Stimulated activated naive CD4-positive, alpha-beta T cell (primary cell): ENCODE measurements at regions not wholly inside any gene's neighbourhood (a gene's known extent, or its start where the extent isn't known, plus 50 kb on each side); places are given as distances from the start of the nearest gene placed in this dataset.
"Not testable (repeated sequence)": the region's sequence is repeated elsewhere in the genome, so short reads cannot be mapped to it uniquely, and the experiment has no call there.

ENCODE experiments used
- DNase-seq, 6 experiments: peaks; one replicate each; lab custom pipeline; 2025; lab: John Stamatoyannopoulos, UW

DNA sequence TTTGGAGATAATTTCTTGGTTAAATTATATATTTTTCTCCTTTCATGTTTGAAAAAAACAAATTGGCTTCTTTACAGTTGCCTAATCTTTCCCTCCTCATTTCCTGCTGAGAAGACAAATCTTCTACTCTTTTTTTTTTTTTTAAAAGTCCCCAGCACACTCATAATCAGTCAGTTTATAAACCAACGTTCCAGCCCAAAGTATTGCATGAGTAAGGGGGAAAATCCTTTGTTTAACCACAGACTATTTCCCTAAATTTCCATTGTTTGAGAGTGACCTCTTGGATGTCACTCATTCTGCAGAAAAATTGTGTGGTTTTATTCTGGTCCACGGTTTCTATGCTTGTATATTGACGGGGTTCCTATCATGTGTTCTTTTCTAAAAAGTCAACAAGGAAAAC, 55.1 kb upstream of the TLR4 start:
- no peak for DNase-seq

DNA sequence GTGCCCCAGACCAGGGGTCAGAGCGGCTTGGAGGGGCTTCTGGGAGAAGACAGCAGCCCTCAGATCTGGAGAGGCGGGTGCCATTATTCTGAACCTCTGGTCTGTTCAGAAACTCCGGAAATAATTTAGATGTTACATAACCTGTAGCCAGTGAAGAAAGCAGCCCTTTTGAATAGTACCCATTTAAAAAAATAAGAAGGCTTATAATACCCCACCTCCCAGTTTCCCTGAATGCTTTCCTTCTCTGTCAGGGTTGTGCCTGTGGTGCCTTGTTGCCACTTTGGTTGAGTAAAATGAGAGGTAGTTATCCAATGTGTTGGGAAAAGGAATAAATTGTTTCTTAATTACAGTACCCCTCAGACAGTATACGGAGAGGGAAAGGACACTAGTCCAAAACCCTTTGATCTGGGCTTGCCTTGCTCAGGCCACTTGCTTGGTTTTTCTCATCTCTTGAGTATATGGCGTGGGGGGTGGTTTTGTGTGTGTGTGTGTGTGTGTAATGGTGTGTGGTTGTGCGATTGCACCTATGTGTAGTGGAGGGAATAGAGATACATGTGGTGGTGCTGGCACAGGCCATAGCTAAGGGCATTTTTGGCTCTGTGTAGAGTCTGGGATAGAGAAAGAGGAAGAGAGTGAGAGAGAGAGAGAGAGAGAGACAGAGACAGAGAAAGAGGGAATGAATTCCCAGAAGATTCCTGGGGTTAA, 59.1 kb upstream of the TLR4 start:
- no peak for DNase-seq

DNA sequence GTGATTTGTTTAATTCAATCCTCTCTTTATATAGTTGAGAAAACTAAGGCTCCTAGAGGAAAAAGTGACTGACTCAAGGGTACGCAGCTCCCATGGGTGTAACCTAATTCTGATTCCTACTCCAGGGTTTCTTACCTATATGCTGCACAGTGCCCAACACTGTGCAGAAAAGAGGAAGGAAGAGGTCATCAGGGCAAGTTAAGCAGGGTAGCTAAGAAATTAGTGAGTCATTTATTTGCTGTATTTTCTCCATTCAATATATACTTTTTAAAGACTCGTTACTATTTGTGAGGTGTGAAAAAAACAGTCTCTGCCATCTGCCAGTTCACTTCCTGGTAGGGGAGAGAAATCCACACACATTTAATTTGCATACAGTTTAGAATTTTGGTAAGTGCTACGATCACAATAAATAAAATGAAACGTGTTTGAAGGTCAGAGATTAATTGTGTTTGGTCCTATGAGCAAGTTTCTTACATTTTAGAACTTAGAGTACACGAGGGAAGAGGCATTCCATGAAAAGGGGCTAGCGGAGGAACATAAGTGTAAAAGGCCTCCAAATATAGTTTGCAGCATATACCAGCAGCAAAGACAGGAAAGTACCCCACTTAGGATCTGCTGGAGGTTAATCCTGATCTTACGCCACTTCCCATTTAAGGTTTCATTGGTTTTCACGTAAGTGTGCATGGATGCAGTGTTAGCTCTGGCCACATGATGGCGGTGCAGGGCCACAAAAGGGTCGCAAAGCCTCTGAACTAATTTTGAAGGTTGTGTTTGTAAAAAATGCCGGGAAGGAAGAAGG, 59.9 kb upstream of the TLR4 start:
- peak in 4 of 6 experiments; percentile 6 to 20 (median 14) for DNase-seq

DNA sequence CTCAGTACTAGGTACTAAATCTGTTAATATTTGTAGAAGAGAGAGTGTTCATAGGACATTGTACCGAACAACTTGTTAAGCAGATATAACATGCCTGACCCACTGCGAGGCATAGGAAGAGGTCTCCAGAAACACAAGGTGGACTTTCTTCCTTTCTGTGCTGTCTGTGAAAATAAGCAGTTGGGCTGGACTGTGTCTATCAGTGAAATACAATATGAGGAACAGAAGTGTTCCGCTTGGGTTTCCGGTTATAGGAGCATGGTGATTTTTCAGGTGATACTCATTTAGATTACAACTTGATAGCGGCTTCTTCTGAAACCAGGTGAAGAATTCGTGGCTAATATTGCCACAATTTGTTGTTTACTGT, 60.9 kb upstream of the TLR4 start:
- DNase-seq = no peak

DNA sequence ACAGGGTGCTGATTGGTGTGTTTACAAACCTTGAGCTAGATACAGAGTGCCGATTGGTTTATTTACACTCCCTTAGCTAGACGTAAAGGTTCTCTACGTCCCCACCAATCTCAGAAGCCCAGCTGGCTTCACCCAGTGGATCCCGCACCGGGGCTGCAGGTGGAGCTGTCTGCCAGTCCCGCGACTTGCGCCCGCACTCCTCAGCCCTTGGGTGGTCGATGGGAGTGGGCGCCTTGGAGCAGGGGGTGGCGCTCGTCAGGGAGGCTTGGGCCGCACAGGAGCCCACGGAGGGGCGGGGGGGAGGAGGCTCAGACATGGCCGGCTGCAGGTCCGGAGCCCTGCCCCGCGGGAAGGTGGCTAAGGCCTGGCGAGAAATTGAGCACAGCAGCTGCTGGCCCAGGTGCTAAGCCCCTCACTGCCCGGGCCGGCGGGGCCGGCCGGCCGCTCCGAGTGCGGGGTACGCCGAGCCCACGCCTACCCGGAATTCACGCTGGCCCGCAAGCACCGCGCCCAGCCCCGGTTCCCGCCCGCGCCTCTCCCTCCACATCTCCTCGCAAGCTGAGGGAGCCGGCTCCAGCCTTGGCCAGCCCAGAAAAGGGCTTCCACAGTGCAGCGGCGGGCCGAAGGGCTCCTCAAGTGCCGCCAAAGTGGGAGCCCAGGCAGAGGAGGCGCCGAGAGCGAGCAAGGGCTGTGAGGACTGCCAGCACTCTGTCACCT, 61.5 kb upstream of the TLR4 start:
- DNase-seq = not testable (repeated sequence)

DNA sequence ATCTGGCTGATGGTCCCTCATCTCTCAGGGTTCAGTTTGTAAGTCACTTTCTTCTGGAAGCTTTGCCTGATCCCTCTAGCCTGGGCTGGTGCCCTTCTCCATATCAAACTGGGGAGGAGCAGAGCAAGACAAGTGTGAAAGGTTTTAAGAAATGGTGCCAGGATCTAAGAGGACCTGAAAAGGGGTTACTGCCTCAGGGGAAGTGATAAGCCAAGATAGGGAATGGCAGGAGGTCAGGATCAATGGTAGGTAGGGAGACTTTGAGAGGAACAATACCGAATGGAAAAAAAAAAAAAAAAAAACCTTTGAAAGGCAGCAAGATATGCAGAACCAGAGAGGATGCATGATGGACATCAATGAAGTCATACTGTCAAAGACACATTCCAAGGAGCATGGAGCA, 67.5 kb upstream of the TLR4 start:
- DNase-seq = no peak

DNA sequence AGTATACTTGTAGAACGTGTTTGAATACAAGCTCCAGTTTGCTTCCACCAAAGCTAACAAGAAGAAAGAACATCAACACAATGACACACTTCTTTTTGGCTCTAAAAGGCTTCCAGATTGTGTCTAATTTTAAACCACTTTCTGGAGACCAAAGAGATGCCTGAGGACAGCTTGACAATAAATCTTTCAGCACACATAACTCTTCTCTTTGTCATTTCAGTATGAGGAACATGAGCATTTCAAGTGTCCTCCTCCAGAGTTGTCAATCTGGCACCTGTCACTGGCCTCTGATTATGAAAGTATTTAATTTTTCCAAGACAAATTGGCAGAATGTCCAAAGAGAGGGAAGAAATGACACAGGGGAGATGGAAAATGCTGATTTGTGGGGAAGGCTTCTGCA, 79.0 kb upstream of the TLR4 start:
- no peak for DNase-seq

DNA sequence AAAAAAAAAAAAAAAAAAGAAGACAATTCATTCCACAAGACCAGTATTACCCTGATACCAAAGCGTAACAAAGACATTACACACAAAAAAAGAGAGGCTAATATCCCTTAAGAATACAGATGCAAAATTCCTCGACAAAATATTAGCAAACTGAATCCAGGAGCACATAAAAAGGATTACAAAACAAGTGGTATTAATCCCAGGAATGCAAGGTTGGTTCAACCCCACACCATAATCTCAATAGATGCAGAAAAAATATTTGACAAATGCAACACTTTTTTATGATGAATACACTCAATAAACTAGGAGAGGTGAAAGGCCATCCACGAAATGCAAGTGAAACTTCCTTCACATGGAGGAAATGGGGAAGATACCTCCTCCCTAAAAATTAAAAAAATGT, 80.1 kb upstream of the TLR4 start:
- no peak for DNase-seq

DNA sequence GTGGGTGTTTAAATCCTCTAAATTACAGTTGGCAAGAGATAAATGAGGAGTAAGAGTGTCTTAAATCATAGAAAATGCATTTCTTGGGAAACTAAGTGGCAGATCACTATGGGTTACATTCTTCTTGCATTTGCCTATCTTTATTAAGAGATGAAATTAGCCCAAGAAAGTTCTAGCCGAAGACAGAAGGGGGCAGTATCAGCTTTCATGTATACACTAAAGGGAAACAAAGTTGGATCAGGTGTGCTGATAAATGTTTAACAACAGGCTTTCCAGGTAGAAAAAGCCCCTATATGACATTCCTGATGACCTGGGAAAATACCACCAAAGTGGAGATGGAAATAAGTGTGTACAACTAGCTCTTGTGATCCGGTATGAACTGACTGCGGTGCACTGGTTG, 81.9 kb upstream of the TLR4 start:
- no peak for DNase-seq

DNA sequence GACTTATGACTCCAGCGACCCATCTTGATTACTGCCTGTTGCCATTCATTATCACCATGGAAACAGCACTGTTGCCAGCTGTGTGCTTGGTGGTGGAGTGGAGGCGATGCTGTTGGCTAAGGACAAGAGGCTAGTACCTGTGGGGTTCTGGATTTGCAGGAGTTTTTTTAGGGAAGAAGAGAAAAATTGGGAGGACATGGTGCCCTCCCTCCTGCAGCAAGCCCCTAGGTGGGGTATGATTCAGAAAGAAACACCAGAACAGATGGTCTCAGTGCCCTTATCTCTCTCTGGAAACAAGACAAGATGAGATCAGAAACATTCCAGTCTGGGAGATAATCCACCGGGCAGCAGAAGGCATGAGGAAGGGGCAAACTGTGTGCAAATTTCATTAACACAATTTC, 87.8 kb upstream of the TLR4 start:
- no peak for DNase-seq

DNA sequence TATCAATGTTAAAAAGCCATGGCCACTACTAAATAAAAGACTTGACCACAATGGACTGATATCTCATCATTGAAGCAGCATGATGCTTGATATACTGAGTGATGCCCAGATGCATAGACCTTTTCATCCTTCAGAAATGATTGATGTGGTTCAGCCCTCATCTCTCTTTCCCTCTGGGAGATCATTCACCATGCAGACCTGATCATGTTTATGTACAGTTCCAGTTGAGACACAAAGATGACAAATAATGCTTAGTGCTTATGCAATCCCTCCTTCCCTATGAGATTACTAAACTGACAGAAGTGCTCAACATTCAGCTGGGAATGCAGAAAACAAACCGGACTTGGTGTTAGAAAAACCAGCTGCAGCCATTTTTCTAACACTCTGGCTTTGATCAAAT, 91.9 kb upstream of the TLR4 start:
- DNase-seq = no peak

DNA sequence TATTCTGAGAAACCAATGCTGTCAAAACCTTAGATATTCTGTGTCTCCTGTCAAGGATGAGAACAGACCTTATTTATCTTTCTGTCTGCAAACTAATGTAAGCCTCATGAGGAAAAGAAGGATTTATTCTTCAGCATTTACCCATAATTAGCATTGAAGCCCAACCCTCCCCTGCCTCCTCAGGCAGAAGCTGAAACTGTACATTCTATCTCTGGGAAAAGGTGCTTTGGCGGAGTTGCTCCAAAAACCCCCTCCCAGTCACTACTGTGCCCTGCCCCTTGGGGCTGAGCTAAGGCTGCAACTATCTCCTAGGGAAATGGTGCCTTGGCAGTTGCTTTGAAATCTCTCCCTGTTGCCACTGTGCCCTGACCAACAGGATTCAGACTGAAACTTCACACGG, 106.2 kb upstream of the TLR4 start:
- no peak for DNase-seq

DNA sequence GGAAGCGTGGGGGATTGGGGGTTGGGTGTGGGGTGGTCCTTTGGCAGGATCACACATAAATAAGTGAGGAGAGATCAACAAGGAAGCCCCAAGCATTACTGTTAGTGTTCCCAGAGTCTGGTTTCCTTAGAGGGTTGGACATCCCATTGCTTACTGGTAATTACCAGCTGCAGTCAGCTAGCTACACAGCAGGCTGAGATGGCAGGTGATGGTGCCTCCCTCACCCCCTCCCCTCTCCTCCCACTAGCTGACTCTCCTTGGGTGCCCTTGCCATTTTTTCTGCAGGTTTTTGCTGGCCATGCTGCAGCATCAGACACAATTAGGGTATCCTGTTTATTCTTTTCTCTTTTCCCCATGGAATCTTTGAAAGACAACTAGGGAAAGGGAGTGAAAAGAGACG, 107.5 kb upstream of the TLR4 start:
- no peak for DNase-seq

DNA sequence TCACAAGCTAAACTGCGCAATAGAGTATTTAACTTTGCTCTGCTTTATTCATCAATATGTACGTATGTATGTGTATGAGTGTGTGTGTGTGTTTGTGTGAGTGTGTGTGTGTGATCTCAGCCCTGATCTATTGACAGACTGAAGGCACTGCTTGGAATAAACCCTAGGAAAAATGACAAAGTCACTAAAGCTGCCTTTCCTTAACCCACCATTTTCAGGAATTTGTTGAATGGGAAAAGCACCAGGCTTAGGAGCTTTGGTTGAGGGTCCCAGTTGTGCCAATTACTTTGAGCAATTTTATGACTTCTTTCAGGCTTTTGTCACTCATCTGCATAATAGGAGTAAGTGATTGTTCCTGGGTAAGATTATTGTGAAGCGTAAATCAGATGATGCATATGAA, 108.6 kb upstream of the TLR4 start:
- DNase-seq = no peak

DNA sequence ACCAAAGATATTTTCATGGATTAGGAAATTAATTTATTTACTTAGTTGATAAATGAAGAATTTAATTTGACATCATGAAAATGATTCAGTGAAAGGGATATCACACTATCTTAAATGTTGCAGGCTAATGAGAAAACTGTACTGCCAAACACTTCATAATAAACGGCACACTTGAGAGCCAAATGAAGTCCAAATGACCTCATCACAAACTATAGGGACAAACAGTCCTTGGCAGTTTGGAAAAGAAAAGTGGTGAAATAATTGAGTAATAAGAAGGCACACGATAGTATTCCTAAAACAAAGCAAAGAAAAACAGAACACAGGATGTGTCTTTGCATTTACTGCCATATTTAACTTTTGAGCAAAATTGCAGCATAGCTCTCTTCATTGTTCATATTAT, 116.9 kb upstream of the TLR4 start:
- DNase-seq = no peak

DNA sequence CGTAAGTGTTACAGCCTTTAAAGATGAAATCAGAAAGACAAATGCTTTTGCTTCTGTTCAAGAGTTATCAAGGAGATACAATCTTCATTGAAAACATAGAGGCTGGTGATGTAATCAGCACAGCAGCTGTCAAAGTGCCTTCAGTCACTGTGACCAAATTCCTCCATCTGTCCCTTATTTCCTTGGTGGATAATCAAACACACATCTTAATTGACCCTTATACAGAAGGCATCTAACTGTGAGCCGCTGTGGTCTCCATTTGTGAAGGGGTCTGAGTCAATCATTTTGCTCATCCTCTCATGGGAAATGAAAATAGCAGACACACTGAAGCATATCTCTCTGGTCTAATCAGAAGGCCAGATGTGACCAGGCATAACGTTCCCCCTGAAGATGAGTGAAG, 130.1 kb upstream of the TLR4 start:
- DNase-seq = no peak

DNA sequence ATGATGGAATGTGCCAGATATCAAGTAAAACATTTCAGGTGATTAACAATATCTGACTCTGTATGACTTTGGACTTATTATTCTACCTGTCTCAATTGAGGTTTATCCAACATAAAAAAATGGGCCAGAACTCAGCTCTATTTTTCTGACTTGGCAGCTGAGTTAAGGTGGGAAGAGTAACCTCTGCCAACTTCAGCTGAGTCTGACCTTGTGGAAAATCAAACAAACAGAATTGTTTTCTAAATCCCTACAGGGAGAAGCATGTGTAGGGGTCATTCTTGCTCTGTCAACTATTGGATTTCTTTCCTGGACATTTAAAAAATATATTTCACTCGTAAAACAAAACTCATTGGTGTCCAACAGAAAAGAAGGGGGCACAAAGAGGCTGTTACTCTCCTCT, 139.4 kb upstream of the TLR4 start:
- DNase-seq = no peak

DNA sequence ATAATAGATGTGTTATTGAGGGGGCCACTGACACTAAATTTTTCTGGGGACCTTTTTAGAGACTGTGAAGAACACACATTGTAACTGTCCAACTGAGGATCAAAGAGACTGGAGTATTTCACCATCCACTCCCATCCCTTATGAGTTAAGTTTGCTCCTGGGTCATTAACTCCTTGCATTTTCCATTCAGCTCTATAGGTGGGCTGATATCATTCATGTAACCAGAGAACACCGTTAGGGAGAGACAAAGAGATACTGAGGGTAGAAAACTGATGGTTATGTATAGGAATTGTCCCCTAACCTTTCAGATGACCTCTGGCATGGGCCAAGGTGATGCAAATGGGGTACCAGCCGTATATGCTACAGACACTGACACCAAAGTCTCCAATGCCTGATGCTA, 142.4 kb upstream of the TLR4 start:
- DNase-seq = no peak

DNA sequence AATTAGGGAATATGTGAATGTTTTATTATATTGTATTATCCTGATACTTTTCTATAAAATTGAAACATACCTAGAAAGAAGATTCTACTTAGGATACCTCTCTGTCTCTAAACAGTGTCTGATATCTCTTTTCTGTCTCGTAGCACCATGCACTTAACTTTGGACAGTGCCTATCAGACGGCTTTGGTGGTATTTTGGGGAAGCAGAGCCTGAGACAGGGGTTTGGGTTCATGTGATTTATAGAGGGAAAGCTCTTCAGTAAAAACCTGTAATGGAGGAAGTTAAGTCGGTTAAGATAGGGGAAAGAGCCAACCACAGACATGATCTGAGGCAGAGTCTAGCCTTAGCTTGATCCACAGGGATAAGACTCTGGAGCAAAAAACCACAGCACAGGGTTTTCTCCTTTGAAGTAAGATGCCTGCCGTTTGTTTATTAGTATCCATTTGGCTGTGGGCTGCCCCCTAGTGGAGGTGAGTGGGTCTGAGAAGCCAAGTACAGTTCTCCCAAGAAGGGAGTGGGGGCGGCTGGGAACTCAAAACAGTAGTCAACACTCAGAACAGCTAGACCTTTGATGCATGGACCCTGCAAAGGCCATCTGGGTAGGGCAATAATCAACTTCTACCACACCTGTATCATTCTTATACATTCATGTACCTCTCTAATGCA, 141.2 kb upstream of the ASTN2 start:
- no peak for DNase-seq

DNA sequence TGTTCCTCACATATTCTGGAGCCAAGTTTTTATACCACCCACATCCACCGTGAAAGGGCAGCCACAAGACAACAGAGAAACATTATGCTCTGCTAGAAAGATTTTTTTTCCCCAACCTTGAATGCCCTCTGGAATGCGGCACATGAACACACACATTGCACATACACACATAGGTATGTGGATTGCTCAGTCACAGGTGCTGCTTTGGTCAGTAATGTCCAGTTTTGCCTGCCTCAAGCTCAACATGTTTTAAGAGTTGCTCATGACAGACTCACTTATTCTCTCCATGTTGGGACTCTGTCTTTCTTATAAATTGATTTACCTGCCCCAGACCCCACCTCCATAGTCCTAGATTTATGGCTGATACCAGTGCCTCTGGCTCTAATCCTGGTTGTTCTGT, 138.0 kb upstream of the ASTN2 start:
- DNase-seq = no peak

DNA sequence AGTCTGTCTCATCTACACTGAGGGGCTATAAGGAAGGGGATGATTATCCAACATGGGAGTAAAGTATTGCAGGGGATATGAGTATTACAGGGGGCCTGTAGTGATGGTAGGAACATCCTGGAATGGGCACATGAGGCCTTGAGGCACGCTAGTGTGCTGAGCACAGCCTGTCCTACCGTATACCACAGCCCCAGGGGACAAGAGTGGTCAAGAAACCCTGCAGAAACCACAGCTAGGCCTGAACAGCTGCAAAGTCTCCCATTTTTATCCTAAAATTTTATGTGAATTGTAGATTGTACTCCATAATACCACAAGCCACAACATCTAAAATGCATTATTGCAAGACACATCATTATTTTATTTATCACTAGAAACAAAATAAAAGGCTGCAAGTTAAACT, 136.3 kb upstream of the ASTN2 start:
- no peak for DNase-seq

DNA sequence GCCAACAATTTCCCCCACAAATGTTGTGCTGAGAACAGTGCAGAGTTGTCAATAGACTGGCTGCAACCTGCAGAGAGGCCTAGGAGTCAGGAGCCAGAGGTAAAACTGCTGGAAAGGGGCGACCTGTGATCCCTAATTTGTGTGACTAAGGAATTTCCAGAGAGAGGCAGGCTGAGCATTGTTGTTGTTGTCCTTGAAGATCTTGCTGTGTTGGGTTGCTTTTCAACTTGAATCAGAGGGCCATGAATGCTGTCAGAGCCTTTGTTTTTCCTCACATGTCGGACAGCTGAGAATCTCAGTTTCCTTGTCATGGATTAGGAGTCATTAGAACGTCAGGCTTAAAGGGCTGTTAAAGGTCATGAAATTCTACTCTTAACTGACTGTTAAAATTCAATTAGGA, 134.6 kb upstream of the ASTN2 start:
- no peak for DNase-seq

DNA sequence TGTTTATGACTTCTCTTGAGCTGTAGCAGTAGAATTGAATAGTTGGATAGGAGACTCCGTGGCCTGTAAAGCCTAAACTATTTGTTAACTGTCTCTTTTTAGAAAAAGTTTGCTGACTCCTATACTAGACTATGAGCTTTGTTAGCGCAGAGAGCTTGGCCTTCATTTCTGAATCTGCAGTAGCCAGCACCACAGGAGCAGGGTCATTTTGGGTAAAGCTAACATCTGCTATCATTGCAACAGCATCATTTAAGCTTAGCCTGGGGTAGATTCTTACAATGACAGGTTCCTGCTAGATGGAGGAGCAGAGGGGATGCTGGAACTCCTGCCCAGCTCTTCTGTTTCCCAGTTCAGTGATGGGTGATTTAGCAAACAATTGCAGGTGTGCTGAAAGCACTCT, 133.7 kb upstream of the ASTN2 start:
- no peak for DNase-seq
